ELR (cell line): ENCODE measurements at regions not wholly inside any gene's neighbourhood (a gene's known extent, or its start where the extent isn't known, plus 50 kb on each side); places are given as distances from the start of the nearest gene placed in this dataset.

Source experiments
- DNase-seq: peaks from one replicate; pipeline ENCODE4 v3.0.0-alpha.2; 2015; ENCODE audit warnings: low read depth

- no peak for DNase-seq
Measured at GRCh38 chr6:44500074-44500473, 112.6 kb downstream of the CDC5L start.

- DNase-seq, result no peak
Measured at GRCh38 chr6:44503471-44503870, 116.0 kb downstream of the CDC5L start.

- DNase-seq, result no peak
Measured at GRCh38 chr6:44504301-44504791, 116.8 kb downstream of the CDC5L start.

GRCh38 chr6:44505751-44506150 is 118.2 kb downstream of the CDC5L start:
- DNase-seq, result no peak

- no peak for DNase-seq
Measured at GRCh38 chr6:44507014-44507413, 119.5 kb downstream of the CDC5L start.

- DNase-seq, result peak; percentile 83
Measured at GRCh38 chr6:44508646-44509045, 121.1 kb downstream of the CDC5L start.

- no peak for DNase-seq
Measured at GRCh38 chr6:44511126-44511525, 123.6 kb downstream of the CDC5L start.

- peak; percentile 39 for DNase-seq
Measured at GRCh38 chr6:44512868-44513741, 125.6 kb downstream of the CDC5L start.

GRCh38 chr6:44514085-44514484 is 126.6 kb downstream of the CDC5L start:
- no peak for DNase-seq

- DNase-seq, result no peak
Measured at GRCh38 chr6:44514576-44515193, 127.2 kb downstream of the CDC5L start.

- DNase-seq, result no peak
Measured at GRCh38 chr6:44522871-44523270, 135.4 kb downstream of the CDC5L start.

GRCh38 chr6:44524476-44525227 is 137.1 kb downstream of the CDC5L start:
- DNase-seq, result no peak

- DNase-seq, result no peak
Measured at GRCh38 chr6:44525761-44526351, 138.3 kb downstream of the CDC5L start.

- DNase-seq, result no peak
Measured at GRCh38 chr6:44527181-44527580, 139.7 kb downstream of the CDC5L start.

- DNase-seq, result no peak
Measured at GRCh38 chr6:44527583-44528369, 140.3 kb downstream of the CDC5L start.

GRCh38 chr6:44528370-44528644 is 140.8 kb downstream of the CDC5L start:
- DNase-seq, result no peak

GRCh38 chr6:44528716-44529115 is 141.2 kb downstream of the CDC5L start:
- no peak for DNase-seq

- DNase-seq, result no peak
Measured at GRCh38 chr6:44529146-44529905, 141.8 kb downstream of the CDC5L start.

- no peak for DNase-seq
Measured at GRCh38 chr6:44530209-44530909, 142.9 kb downstream of the CDC5L start.

- no peak for DNase-seq
Measured at GRCh38 chr6:44530910-44531234, 143.4 kb downstream of the CDC5L start.
